CD14-positive monocyte (primary cell): ENCODE measurements at regions not wholly inside any gene's neighbourhood (a gene's known extent, or its start where the extent isn't known, plus 50 kb on each side); places are given as distances from the start of the nearest gene placed in this dataset.

Experiments
- DNase-seq, 3 donors: peaks; one replicate each; pipeline ENCODE4 v3.0.0-alpha.2; 2011 to 2022
- H2AFZ ChIP-seq: 2 replicates; pipeline ENCODE4 v1.6.0; 2012; ENCODE audit warnings: mild to moderate bottlenecking, low read depth, low read length, inconsistent platforms; ENCODE audit not compliant: insufficient read depth, poor library complexity, severe bottlenecking
- H3K27ac ChIP-seq, 2 donors: 1 replicate in 1 of 2; 2 replicates in 1 of 2; pipeline ENCODE4 v1.5.1; 2012 to 2013; ENCODE audit warnings: low read length in 2 of 2, control low read depth in 1 of 2, inconsistent platforms in 1 of 2, low read depth in 1 of 2, mild to moderate bottlenecking in 1 of 2
- H3K27me3 ChIP-seq, 2 donors: one replicate each; pipeline versions ENCODE4 v1.6.0 to v1.6.1; 2011 to 2013; ENCODE audit warnings: low read length in 2 of 2; ENCODE audit not compliant: control insufficient read depth in 2 of 2, insufficient read depth in 2 of 2
- H3K36me3 ChIP-seq, 2 donors: replicated peaks in 1 of 2; 1 replicate in 1 of 2; 2 replicates in 1 of 2; pipeline versions ENCODE4 v1.5.1 to v1.6.1; 2012 to 2013; ENCODE audit warnings: low read length in 2 of 2, control low read depth in 1 of 2, inconsistent platforms in 1 of 2, mild to moderate bottlenecking in 1 of 2; ENCODE audit not compliant: insufficient read depth in 2 of 2, control insufficient read depth in 1 of 2
- H3K4me1 ChIP-seq, 2 donors: 1 replicate in 1 of 2; 2 replicates in 1 of 2; pipeline versions ENCODE4 v1.5.1 to v1.6.1; 2012 to 2013; ENCODE audit warnings: low read length in 2 of 2, control low read depth in 1 of 2, inconsistent platforms in 1 of 2, mild to moderate bottlenecking in 1 of 2, moderate library complexity in 1 of 2; ENCODE audit not compliant: insufficient read depth in 2 of 2, control insufficient read depth in 1 of 2
- H3K4me2 ChIP-seq: replicated peaks from 2 replicates; pipeline ENCODE3; 2012; ENCODE audit warnings: low read length, moderate library complexity, mild to moderate bottlenecking; ENCODE audit not compliant: poor library complexity, severe bottlenecking; ENCODE audit errors: extremely low read depth
- H3K4me3 ChIP-seq, 3 experiments: fragments of 200-600 bp in 1 of 3; sonication (generic) in 1 of 3; replicated peaks in 1 of 3; 1 replicate in 2 of 3; 2 replicates in 1 of 3; pipeline ENCODE4 v1.5.1; 2011 to 2013; ENCODE audit warnings: low read length in 3 of 3, mild to moderate bottlenecking in 3 of 3, control low read depth in 2 of 3, low read depth in 2 of 3, inconsistent platforms in 1 of 3, moderate library complexity in 1 of 3
- H3K79me2 ChIP-seq: 2 replicates; pipeline ENCODE4 v1.6.0; 2012; ENCODE audit warnings: mild to moderate bottlenecking, control low read depth, inconsistent platforms, low read length, moderate library complexity; ENCODE audit not compliant: insufficient read depth
- H3K9ac ChIP-seq: 2 replicates; pipeline ENCODE4 v1.6.0; 2017; ENCODE audit warnings: low read length, mild to moderate bottlenecking; ENCODE audit not compliant: insufficient read depth, poor library complexity, severe bottlenecking
- H3K9me3 ChIP-seq, 2 donors: replicated peaks in 1 of 2; 1 replicate in 1 of 2; 2 replicates in 1 of 2; pipeline versions ENCODE4 v1.5.1 to v1.6.1; 2012 to 2013; ENCODE audit warnings: low read length in 2 of 2, control low read depth in 1 of 2; ENCODE audit not compliant: control insufficient read depth in 1 of 2, insufficient read depth in 1 of 2
- H4K20me1 ChIP-seq: 2 replicates; pipeline ENCODE4 v1.6.0; 2012; ENCODE audit warnings: mild to moderate bottlenecking, low read length, control low read depth, moderate library complexity; ENCODE audit not compliant: insufficient read depth
- H3K27ac Mint-ChIP-seq, 7 donors: one replicate each; pipeline ENCODE4 v1.8.0; 2020; ENCODE audit warnings: mild to moderate bottlenecking in 7 of 7, mixed read lengths in 7 of 7, moderate library complexity in 6 of 7, inconsistent platforms in 2 of 7
- H3K27me3 Mint-ChIP-seq, 3 donors: one replicate each; pipeline ENCODE4 v1.8.0; 2021 to 2022; ENCODE audit warnings: low read depth in 3 of 3, mild to moderate bottlenecking in 3 of 3, mixed read lengths in 3 of 3, moderate library complexity in 3 of 3, inconsistent platforms in 1 of 3
- H3K36me3 Mint-ChIP-seq, 2 donors: one replicate each; pipeline ENCODE4 v1.8.0; 2020; ENCODE audit warnings: mixed read lengths in 2 of 2, inconsistent platforms in 1 of 2, mild to moderate bottlenecking in 1 of 2
- H3K4me1 Mint-ChIP-seq: one replicate; pipeline ENCODE4 v1.8.0; 2020; ENCODE audit warnings: mild to moderate bottlenecking, mixed read lengths
- H3K4me3 Mint-ChIP-seq, 2 donors: one replicate each; pipeline ENCODE4 v1.8.0; 2020; ENCODE audit warnings: mild to moderate bottlenecking in 2 of 2, mixed read lengths in 2 of 2, moderate library complexity in 1 of 2
- H3K9me3 Mint-ChIP-seq, 7 donors: one replicate each; pipeline ENCODE4 v1.8.0; 2020 to 2022; ENCODE audit warnings: mixed read lengths in 7 of 7, mild to moderate bottlenecking in 6 of 7, moderate library complexity in 6 of 7, inconsistent platforms in 2 of 7
- WGBS: methylation state at CpG from one replicate; pipeline ENCODE4 v1.1.5; 2013; ENCODE audit warnings: missing lambda C conversion rate; ENCODE audit not compliant: insufficient coverage; 5-methylcytosine and 5-hydroxymethylcytosine counted together
- intact Hi-C, 2 donors: fragments of 100-400 bp; cut with micrococcal nuclease; formaldehyde crosslinking; loops; one replicate each; pipeline versions ENCODE4 v1.15.0 to v1.15.1; 2023
- TF ChIP-seq, protein P1 (sequence below): fragments of 200-600 bp; IDR thresholded peaks from one replicate; pipeline ENCODE4 v1.8.0; 2022; ENCODE audit warnings: antibody characterized with exemption, mild to moderate bottlenecking

DNA sequence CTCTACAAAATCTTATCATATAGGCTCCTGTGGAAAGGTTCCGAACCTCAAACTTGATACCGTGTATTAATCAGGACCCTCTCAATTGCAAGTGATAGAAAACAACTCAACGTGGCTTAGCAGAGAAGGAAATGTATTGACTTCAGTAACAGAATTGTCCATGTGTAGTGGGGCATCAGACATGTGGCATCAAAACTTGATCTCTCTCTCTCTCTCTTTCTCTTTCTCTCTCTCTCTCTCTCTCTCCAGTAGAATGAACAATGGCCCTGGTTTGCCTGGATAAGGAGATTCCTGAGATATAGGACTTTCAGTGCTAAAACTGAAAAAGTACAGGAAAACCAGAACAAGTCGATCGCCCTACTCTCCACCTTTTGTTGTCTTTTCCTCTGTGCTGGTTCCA is 168.2 kb downstream of the DRD1 start:
- H3K27ac Mint-ChIP-seq: no peak overlapping the region
- TF ChIP-seq, protein P1, sequence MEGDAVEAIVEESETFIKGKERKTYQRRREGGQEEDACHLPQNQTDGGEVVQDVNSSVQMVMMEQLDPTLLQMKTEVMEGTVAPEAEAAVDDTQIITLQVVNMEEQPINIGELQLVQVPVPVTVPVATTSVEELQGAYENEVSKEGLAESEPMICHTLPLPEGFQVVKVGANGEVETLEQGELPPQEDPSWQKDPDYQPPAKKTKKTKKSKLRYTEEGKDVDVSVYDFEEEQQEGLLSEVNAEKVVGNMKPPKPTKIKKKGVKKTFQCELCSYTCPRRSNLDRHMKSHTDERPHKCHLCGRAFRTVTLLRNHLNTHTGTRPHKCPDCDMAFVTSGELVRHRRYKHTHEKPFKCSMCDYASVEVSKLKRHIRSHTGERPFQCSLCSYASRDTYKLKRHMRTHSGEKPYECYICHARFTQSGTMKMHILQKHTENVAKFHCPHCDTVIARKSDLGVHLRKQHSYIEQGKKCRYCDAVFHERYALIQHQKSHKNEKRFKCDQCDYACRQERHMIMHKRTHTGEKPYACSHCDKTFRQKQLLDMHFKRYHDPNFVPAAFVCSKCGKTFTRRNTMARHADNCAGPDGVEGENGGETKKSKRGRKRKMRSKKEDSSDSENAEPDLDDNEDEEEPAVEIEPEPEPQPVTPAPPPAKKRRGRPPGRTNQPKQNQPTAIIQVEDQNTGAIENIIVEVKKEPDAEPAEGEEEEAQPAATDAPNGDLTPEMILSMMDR: no peak
- no peak overlapping the region for H3K4me2 ChIP-seq

DNA sequence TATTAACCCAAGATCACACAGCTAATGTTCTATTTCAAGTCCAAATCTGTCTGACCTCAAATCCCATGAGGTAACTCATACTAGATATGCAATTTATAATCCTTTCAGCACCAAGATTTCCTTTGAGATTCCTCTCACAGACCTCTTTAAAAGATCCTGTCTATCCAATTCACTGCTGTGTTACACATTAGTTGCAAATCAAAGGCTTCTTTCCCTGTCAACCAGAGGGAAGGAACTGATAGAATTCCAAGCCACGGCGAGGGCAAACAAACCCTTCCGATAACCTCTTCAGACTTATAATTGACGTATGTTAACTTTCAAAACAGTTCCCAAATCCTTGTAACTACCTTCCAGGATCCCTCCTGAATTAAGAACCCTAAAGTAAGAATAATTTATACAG is 168.9 kb downstream of the DRD1 start:
- no peak overlapping the region for H3K27ac ChIP-seq
- H3K4me3 ChIP-seq: no peak overlapping the region
- Mint-ChIP-seq H3K9me3 (peaks cover 0 to 4% (median 2%) of the 10 kb centered on the region in 7 donors), H3K36me3 (no peaks in the 10 kb centered on the region), H3K27ac (no peak overlapping the region), H3K4me3 (no peak overlapping the region), H3K27me3 (peaks cover 0 to 6% (median 3%) of the 10 kb centered on the region in 3 donors), H3K4me1 (no peaks in the 10 kb centered on the region)
- no peaks in the 10 kb centered on the region for H3K79me2 ChIP-seq
- H3K4me1 ChIP-seq: no peaks in the 10 kb centered on the region
- H3K9me3 ChIP-seq: no peaks in the 10 kb centered on the region
- H3K36me3 ChIP-seq: no peaks in the 10 kb centered on the region
- no peak overlapping the region for H3K9ac ChIP-seq
- DNase-seq: no peak
- H3K27me3 ChIP-seq: no peaks in the 10 kb centered on the region
- H4K20me1 ChIP-seq: no peaks in the 10 kb centered on the region
- no peak overlapping the region for H2AFZ ChIP-seq
- intact Hi-C loops: no loop called here
- TF ChIP-seq, protein P1: no peak
- WGBS: 100% methylated on average over 2 of the region's 4 CpGs
- no peak overlapping the region for H3K4me2 ChIP-seq

More for the DNA sequence above, 168.2 kb downstream of the DRD1 start:
- Mint-ChIP-seq H3K36me3 (no peaks in the 10 kb centered on the region), H3K4me3 (no peak overlapping the region), H3K4me1 (no peaks in the 10 kb centered on the region), H3K9me3 (peaks cover 0 to 4% (median 2%) of the 10 kb centered on the region in 7 donors), H3K27me3 (peaks cover 0 to 6% (median 4%) of the 10 kb centered on the region in 3 donors)
- H3K4me3 ChIP-seq: no peak overlapping the region
- intact Hi-C loops: no loop called here
- H4K20me1 ChIP-seq: no peaks in the 10 kb centered on the region
- no peaks in the 10 kb centered on the region for H3K4me1 ChIP-seq
- no peak overlapping the region for H2AFZ ChIP-seq
- no peak for DNase-seq
- H3K9me3 ChIP-seq: no peaks in the 10 kb centered on the region
- H3K9ac ChIP-seq: no peak overlapping the region
- WGBS: no CpG with 5 or more reads among the region's 5 CpGs
- H3K36me3 ChIP-seq: no peaks in the 10 kb centered on the region
- no peaks in the 10 kb centered on the region for H3K79me2 ChIP-seq
- no peak overlapping the region for H3K27ac ChIP-seq
- H3K27me3 ChIP-seq: no peaks in the 10 kb centered on the region
